Activated gamma-delta T cell treated with Interleukin-2 at 50 U/mL for 16 hours (primary cell): ENCODE measurements at regions not wholly inside any gene's neighbourhood (a gene's known extent, or its start where the extent isn't known, plus 50 kb on each side); places are given as distances from the start of the nearest gene placed in this dataset.
"Not testable (repeated sequence)": the region's sequence is repeated elsewhere in the genome, so short reads cannot be mapped to it uniquely, and the experiment has no call there.

Source experiments
- DNase-seq: peaks from one replicate; pipeline ENCODE4 v3.0.0-alpha.2; 2020

DNA sequence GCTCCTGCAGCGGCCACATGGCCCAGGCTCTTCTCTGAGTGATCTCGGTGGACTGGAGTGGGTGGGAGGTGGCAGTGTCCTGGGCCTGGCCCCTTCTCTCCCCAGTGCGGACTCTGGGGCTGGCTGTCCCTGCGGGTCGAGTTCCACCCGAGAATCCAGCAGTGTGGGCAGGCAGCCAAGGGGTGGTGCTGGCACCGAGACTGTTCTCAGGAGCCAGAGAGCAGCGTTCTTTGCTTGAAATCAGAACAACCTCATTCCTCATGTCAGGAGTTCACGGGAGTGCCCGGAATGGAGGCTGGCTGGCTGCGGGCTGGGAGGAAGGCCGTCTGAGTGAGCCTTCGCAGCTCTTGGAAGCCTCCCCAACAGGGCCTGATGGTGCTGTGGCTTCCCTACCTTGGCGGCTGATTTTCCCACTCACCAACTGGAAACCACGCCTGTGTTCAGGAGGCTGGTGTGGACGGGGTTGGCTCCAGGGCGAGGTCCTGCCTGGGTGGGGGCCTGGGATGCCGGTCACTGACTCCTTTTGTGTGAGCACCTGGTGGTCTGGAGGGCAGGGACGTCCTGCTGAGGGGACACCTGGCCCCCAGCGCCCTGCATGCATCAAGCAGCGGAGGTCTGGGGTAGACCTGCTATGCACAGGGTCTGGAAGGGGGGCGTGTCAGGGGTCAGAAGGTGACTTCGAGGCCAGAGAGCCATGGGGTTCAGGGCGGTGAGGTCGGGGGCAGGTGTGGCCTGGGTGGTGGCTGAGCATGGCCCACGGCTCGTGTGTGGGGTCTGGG lies 137.6 kb downstream of the TMEM121 start:
- DNase-seq, result not testable (repeated sequence)

DNA sequence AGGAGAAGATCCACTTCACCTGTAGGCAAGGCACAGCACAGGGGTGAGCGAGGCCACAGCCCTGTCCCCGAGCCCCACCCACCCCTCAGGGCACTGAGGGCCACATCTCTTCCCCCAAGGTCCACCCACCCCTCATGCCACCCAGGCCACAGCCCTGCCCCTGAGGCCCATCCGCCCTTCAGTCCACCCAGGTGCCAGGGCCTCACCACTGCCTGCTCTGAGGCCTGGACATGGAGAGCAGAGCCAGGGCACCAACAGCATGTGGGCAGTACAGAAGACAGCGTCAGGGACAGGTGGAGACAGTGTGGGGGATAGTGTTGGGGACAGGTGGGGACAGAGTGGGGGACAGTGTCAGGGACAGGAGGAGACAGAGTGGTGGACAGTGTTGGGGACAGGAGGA lies 138.3 kb downstream of the TMEM121 start:
- no peak for DNase-seq

DNA sequence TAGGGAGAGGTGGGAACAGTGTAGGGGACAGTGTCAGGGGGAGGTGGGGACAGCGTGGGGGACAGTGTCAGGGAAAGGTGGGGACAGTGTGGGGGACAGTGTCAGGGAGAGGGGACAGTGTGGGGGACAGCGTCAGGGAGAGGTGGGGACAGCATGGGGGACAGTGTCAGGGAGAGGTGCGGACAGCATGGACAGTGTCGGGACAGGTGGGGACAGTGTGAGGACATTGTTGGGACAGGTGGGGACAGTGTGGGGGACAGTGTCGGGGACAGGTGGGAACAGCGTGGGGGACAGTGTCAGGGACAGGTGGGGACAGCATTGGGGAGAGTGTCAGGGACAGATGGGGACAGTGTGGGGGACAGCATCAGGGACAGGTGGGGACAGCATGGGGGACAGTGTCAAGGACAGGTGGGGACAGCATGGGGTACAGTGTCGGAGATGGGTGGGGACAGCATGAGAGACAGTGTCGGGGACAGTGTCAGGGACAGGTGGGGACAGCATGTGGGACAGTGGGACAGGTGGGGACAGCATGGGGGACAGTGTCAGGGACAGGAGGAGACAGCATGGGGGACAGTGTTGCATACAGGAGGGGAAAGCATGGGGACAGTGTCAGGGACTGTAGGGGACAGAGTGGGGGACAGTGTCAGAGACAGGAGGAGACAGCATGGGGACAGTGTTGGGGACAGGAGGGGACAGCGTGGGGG lies 139.0 kb downstream of the TMEM121 start:
- DNase-seq, result no peak

- DNase-seq, result no peak
These were observed 139.5 kb downstream of the TMEM121 start for GRCh38 chr14:105665951-105666277.

- no peak for DNase-seq
These were observed 140.0 kb downstream of the TMEM121 start for GRCh38 chr14:105666420-105666819.

- DNase-seq, result not testable (repeated sequence)
These were observed 140.7 kb downstream of the TMEM121 start for GRCh38 chr14:105666991-105667662.

DNA sequence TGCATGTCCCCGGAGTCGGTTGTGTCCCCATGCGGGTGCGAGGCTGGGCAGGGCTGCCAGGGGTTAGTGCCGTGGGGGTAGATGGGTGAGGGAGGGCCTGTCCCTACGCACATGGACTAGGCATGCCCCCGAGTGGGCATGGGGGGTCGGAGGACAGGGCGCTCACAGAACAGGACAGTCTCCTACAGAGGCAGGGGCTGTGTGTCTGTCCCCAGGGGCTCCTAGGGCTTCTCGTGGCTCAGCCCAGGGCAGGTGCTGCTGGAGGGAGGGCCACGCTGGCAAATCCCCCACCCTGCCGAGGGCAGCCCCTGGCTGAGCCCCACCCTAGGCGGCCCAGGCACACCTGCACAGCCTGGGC lies 141.3 kb downstream of the TMEM121 start:
- not testable (repeated sequence) for DNase-seq

DNA sequence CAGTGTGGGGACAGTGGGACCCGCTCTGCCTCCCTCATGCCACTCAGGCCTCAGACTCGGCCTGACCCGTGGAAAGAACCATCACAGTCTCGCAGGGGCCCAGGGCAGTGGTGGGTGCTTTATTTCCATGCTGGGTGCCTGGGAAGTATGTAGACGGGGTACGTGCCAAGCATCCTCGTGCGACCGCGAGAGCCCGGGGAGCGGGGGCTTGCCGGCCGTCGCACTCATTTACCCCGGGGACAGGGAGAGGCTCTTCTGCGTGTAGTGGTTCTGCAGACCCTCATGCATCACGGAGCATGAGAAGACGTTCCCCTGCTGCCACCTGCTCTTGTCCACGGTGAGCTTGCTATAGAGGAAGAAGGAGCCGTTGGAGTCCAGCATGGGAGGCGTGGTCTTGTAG lies 141.6 kb downstream of the TMEM121 start:
- DNase-seq, result not testable (repeated sequence)

DNA sequence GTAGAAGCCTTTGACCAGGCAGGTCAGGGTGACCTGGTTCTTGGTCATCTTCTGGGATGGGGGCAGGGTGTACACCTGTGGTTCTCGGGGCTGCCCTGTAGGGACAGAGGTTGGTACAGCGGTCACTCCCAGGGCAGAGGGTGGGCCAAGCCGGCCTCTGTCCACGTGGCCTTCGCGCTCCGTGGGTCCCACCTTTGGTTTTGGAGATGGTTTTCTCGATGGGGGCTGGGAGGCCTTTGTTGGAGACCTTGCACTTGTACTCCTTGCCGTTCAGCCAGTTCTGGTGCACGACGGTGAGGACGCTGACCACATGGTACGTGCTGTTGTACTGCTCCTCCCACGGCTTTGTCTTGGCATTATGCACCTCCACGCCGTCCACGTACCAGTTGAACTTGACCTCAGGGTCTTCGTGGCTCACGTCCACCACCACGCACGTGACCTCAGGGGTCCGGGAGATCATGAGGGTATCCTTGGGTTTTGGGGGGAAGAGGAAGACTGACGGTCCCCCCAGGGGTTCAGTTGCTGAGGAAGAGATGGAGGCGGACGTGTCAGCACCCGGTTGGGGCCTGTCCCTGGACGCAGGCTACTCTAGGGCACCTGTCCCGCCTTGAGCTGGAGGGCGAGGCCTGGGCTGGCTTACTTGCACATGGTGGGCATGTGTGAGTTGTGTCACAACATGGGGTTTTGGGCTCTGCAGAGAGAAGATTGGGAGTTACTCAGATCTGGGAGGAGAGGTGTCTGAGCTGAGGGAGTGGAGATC lies 142.3 kb downstream of the TMEM121 start:
- not testable (repeated sequence) for DNase-seq

- not testable (repeated sequence) for DNase-seq
These were observed 142.8 kb downstream of the TMEM121 start for GRCh38 chr14:105669231-105669610.

DNA sequence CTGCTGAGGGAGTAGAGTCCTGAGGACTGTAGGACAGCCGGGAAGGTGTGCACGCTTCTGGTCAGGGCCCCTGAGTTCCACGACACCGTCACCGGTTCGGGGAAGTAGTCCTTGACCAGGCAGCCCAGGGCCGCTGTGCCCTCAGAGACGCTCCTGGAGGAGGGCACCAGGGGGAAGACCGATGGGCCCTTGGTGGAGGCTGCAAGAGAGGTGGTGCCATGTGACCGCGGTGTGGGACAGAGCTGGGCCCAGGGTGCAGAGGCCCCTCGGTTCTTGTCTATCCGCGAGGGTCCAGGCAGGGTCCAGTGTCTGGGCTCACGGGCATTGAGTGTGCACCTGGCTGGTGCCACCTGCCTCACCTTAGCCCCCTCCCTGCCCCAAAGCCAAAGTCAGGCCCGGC lies 143.3 kb downstream of the TMEM121 start:
- DNase-seq, result not testable (repeated sequence)

DNA sequence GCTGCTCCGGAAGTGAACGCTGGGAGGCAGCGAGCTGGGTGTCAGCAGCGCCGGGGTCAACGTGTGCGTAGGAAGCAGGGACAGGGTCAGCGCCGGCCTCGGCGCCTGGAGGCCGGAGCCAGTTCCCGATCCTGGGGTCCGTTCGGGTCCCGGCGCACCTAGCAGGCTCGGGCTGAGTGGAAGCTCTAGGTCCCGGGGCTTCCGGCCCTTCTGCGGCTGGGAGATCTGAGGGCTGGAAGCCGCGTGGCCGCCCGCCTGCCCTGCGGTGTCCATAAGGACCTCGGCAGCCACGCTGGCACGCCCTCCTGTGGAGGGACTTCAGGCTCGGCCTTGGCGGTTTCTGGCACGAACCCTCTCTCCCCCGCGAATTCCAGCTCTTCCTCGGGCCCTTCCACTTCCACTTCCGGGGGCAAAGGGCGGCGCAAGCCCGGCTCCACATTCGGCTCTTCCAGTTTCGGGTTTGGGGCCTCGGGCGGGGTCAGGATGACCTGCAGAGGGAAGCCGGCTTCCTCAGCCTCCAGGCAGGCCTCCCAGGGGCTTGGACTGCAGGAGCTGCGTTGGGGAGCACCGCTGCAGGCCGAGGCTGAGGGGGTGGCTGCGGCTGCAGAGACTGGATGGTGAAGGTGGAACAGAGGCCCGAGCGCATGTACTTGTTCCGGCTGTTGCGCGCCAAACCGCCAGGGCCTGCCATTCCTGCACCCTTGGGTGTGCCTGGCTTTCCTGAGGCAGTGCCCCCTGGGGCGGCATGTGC lies 146.2 kb downstream of the TMEM121 start:
- DNase-seq, result not testable (repeated sequence)

- not testable (repeated sequence) for DNase-seq
These were observed 149.1 kb downstream of the TMEM121 start for GRCh38 chr14:105675433-105675832.

DNA sequence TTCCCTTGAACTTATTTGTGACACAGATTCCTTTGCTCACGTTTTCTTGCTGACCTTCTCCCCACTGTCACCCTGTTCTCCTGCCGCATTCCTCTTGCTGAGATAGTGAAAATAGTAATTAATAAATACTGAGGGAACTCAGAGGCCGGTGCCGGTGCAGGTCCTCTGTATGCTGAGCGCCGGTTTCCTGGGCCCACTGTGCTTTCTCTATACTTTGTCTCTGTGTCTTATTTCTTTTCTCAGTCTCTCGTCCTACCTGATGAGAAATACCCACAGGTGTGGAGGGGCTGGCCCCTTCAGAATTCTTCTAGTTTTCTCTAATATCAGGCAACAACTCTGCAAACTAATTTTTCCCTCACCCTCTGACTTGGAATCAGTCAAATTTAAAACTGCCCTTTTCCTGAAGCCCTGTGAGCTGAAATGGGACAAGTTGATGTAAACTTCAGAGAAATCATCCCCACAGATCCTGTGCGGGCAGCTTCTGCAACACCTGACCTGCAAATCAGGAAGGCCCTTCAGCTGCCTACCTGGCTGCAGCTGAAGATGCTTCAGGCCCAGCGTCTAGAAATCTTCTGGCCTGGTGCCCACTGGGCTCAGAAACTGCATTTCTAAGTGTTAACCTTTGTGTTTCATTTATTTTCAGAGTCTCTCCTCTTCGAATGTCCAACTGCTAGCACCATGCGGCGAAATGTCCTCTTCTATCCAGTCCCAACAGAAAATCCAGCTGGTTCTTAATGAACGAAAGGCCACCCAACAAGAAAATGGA lies 149.7 kb downstream of the TMEM121 start:
- DNase-seq, result not testable (repeated sequence)

GRCh38 chr14:105678057-105678456 lies 151.7 kb downstream of the TMEM121 start:
- DNase-seq, result not testable (repeated sequence)

- DNase-seq, result not testable (repeated sequence)
These were observed 152.9 kb downstream of the TMEM121 start for GRCh38 chr14:105678996-105679958.

DNA sequence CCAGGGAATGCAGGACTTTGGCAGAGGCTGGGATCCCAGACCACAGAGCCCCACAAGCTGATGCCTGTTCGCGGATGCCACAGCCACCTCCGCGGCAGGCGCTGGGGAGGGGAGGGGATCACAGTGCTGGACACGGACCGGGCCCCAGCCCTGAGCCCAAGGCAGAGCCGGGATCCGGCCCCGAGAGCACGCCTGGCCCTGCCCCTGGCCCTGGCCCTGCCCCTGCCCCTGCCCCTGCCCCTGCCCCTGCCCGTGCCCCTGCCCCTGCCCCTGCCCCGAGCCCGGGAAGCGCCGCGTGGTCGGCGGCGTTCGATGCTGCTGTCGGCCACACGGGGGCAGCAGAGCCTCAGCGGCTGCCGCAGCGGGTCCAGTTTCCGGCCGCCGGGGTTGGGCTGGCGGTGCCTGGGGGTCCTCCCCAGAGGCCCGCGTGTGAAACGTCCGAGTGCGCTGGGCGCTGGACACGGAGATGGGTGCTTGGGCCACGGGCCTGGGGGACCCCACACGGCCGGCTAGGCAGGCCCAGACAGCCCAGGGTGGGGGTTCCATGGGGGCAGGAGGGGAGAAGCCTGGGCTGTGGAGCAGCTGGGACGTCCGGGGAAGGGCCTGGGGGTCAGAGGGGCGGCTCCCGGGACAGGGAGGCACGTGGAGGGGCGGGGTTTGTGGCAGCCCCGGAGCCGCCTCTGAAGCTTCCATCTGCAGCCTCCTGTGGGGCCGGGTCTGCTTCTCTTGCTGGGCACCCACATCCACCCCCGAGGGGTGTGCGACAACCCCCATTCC lies 153.8 kb downstream of the TMEM121 start:
- DNase-seq, result not testable (repeated sequence)

DNA sequence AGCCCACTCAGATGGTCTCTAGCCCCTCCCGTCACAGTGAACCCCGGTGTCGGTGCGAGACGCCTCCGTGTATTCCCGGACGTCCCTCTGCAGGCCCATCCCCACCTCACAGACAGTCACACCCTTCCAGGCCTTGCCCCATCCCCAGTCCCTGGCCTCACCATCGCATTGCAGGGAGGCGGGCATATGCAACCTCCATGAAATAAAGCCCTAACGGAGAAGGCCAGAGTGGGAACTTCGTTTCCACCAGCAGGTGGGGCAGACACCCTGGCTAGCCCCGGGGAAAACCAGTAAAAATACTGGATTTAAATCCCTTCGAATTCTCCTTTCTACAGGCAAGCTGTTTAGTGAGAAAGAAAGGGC lies 154.3 kb downstream of the TMEM121 start:
- not testable (repeated sequence) for DNase-seq

GRCh38 chr14:105681606-105682185 lies 155.3 kb downstream of the TMEM121 start:
- DNase-seq, result not testable (repeated sequence)
